IMR-90 (cell line): ENCODE measurements at regions not wholly inside any gene's neighbourhood (a gene's known extent, or its start where the extent isn't known, plus 50 kb on each side); places are given as distances from the start of the nearest gene placed in this dataset.

ENCODE experiments used
- ATAC-seq: fragments of 200-7000 bp; cut with Tn5 transposase; 2 replicates; pipeline ENCODE4 v1.9.1; 2020; ENCODE audit warnings: low read depth, mild to moderate bottlenecking, moderate library complexity
- BruUV-seq: library from RNA; stranded (reverse); fragments of 400-500 nt; replicated peaks from 2 replicates; lab custom pipeline; 2021; lab: Mats Ljungman, UMichigan
- CTCF ChIA-PET: fragments of 300-600 bp; formaldehyde crosslinking; extraction: SDS; loops from one replicate; lab custom pipeline; 2021; ENCODE audit warnings: antibody characterized with exemption; lab: Yijun Ruan, JAX
- POLR2A ChIA-PET: fragments of 300-600 bp; sonication (Branson Sonifier 250); formaldehyde crosslinking; loops from one replicate; lab custom pipeline; 2022; ENCODE audit warnings: antibody characterized with exemption; ENCODE audit not compliant: unreplicated experiment; lab: Charles Lee
- DNase-seq: peaks from one replicate; pipeline ENCODE4 v3.0.0; 2013
- H2AFZ ChIP-seq: replicated peaks from 2 replicates; pipeline ENCODE3; 2013; ENCODE audit warnings: low read length, mild to moderate bottlenecking; ENCODE audit not compliant: poor library complexity
- H2AK5ac ChIP-seq: 2 replicates; pipeline ENCODE4 v1.6.1; 2013; ENCODE audit warnings: low read depth, low read length, inconsistent platforms
- H2AK9ac ChIP-seq: replicated peaks from 2 replicates; pipeline ENCODE3; 2013; ENCODE audit warnings: mild to moderate bottlenecking, low read depth, low read length, moderate library complexity; ENCODE audit not compliant: poor library complexity
- H2BK120ac ChIP-seq: 2 replicates; pipeline ENCODE4 v1.6.1; 2013; ENCODE audit warnings: low read depth, low read length, inconsistent platforms
- H2BK15ac ChIP-seq: 3 replicates; pipeline ENCODE4 v1.6.1; 2013; ENCODE audit warnings: low read depth, low read length, inconsistent platforms
- H2BK20ac ChIP-seq: 2 replicates; pipeline ENCODE4 v1.6.1; 2013; ENCODE audit warnings: low read depth, mild to moderate bottlenecking, inconsistent platforms, low read length, moderate library complexity
- H2BK5ac ChIP-seq: 2 replicates; pipeline ENCODE4 v1.6.1; 2013; ENCODE audit warnings: mild to moderate bottlenecking, low read depth, low read length, inconsistent platforms; ENCODE audit not compliant: poor library complexity, severe bottlenecking
- H3K14ac ChIP-seq: replicated peaks from 2 replicates; pipeline ENCODE4 v1.6.1; 2013; ENCODE audit warnings: low read depth, low read length, inconsistent platforms
- H3K18ac ChIP-seq: 2 replicates; pipeline ENCODE4 v1.6.1; 2013; ENCODE audit warnings: low read depth, low read length, control low read depth
- H3K23ac ChIP-seq: 2 replicates; pipeline ENCODE4 v1.6.1; 2013; ENCODE audit warnings: low read depth, low read length, inconsistent platforms
- H3K27ac ChIP-seq: 2 replicates; pipeline ENCODE4 v1.5.1; 2013; ENCODE audit warnings: mild to moderate bottlenecking, control low read depth, low read length; ENCODE audit not compliant: insufficient read depth
- H3K27me3 ChIP-seq: 2 replicates; pipeline ENCODE4 v1.6.1; 2013; ENCODE audit warnings: low read length; ENCODE audit not compliant: control insufficient read depth, insufficient read depth
- H3K36me3 ChIP-seq: 2 replicates; pipeline ENCODE4 v1.6.1; 2013; ENCODE audit warnings: low read length, mixed read lengths; ENCODE audit not compliant: control insufficient read depth, insufficient read depth
- H3K4ac ChIP-seq: 2 replicates; pipeline ENCODE4 v1.6.1; 2013; ENCODE audit warnings: low read depth, low read length, inconsistent platforms
- H3K4me1 ChIP-seq: 2 replicates; pipeline ENCODE4 v1.6.1; 2013; ENCODE audit warnings: low read length, mixed read lengths; ENCODE audit not compliant: control insufficient read depth, insufficient read depth
- H3K4me2 ChIP-seq: 2 replicates; pipeline ENCODE4 v1.6.1; 2013; ENCODE audit warnings: low read depth, mild to moderate bottlenecking, control low read depth, low read length, moderate library complexity
- H3K4me3 ChIP-seq: 2 replicates; pipeline ENCODE4 v1.5.1; 2013; ENCODE audit warnings: low read depth, mild to moderate bottlenecking, control low read depth, low read length, moderate library complexity; ENCODE audit not compliant: insufficient read depth
- H3K56ac ChIP-seq: 2 replicates; pipeline ENCODE4 v1.6.1; 2013; ENCODE audit warnings: low read length, inconsistent platforms; ENCODE audit not compliant: insufficient read depth; ENCODE audit errors: extremely low read depth
- H3K79me1 ChIP-seq, 2 experiments: 2 replicates each; pipeline ENCODE4 v1.6.1; 2013; ENCODE audit warnings: low read length in 2 of 2, inconsistent platforms in 1 of 2, low read depth in 1 of 2
- H3K9ac ChIP-seq: 2 replicates; pipeline ENCODE4 v1.6.1; 2013; ENCODE audit warnings: low read depth, low read length, control low read depth
- H3K9me1 ChIP-seq: 2 replicates; pipeline ENCODE4 v1.6.1; 2013; ENCODE audit warnings: low read length, inconsistent platforms; ENCODE audit not compliant: insufficient read depth
- H3K9me3 ChIP-seq: 2 replicates; pipeline ENCODE4 v1.6.1; 2013; ENCODE audit warnings: low read length; ENCODE audit not compliant: control insufficient read depth, insufficient read depth
- H4K20me1 ChIP-seq: 2 replicates; pipeline ENCODE4 v1.6.1; 2013; ENCODE audit warnings: low read length, inconsistent platforms; ENCODE audit not compliant: insufficient read depth
- H4K5ac ChIP-seq: 2 replicates; pipeline ENCODE4 v1.6.1; 2013; ENCODE audit warnings: mild to moderate bottlenecking, low read depth, low read length, control low read depth
- H4K8ac ChIP-seq, 2 experiments: 2 replicates each; pipeline ENCODE4 v1.6.1; 2013; ENCODE audit warnings: low read depth in 2 of 2, low read length in 2 of 2, control low read depth in 1 of 2, inconsistent platforms in 1 of 2
- H4K91ac ChIP-seq: 2 replicates; pipeline ENCODE4 v1.6.1; 2013; ENCODE audit warnings: low read depth, low read length, inconsistent platforms; ENCODE audit not compliant: insufficient read depth
- BHLHE40 ChIP-seq: fragments of 150-350 bp; IDR thresholded peaks from 2 replicates; pipeline ENCODE4 v1.6.1; 2016; ENCODE audit warnings: mild to moderate bottlenecking, low read depth, low read length
- CEBPB ChIP-seq: IDR thresholded peaks from 2 replicates; pipeline ENCODE4 v1.6.1; 2012; ENCODE audit warnings: low read depth, low read length, improper control_type of control experiment
- CHD1 ChIP-seq: IDR thresholded peaks from 2 replicates; pipeline ENCODE4 v1.6.1; 2012; ENCODE audit warnings: low read depth, low read length, improper control_type of control experiment
- ELK1 ChIP-seq: fragments of 150-350 bp; IDR thresholded peaks from 2 replicates; pipeline ENCODE4 v1.6.1; 2016; ENCODE audit warnings: low read depth, mild to moderate bottlenecking, low read length, moderate library complexity, borderline replicate concordance
- FOS ChIP-seq: fragments of 150-350 bp; IDR thresholded peaks from 2 replicates; pipeline ENCODE4 v1.6.1; 2016; ENCODE audit warnings: low read depth, low read length
- MAFK ChIP-seq: IDR thresholded peaks from 2 replicates; pipeline ENCODE4 v1.6.1; 2012; ENCODE audit warnings: low read depth, low read length, improper control_type of control experiment
- MAZ ChIP-seq: IDR thresholded peaks from 2 replicates; pipeline ENCODE4 v1.6.1; 2012; ENCODE audit warnings: low read depth, mild to moderate bottlenecking, low read length, improper control_type of control experiment, moderate library complexity, borderline replicate concordance
- MXI1 ChIP-seq: IDR thresholded peaks from 2 replicates; pipeline ENCODE4 v1.6.1; 2012; ENCODE audit warnings: low read depth, mild to moderate bottlenecking, low read length, moderate library complexity, borderline replicate concordance
- NFE2L2 ChIP-seq: fragments of 150-350 bp; IDR thresholded peaks from 2 replicates; pipeline ENCODE4 v1.6.1; 2016; ENCODE audit warnings: low read depth, mild to moderate bottlenecking, low read length
- RAD21 ChIP-seq: IDR thresholded peaks from 2 replicates; pipeline ENCODE4 v1.6.1; 2012; ENCODE audit warnings: low read length, improper control_type of control experiment
- RCOR1 ChIP-seq: IDR thresholded peaks from 2 replicates; pipeline ENCODE4 v1.6.1; 2012; ENCODE audit warnings: mild to moderate bottlenecking, low read length, improper control_type of control experiment; ENCODE audit not compliant: insufficient replicate concordance
- RFX5 ChIP-seq: IDR thresholded peaks from 2 replicates; pipeline ENCODE4 v1.8.0; 2012; ENCODE audit warnings: low read depth, mild to moderate bottlenecking, low read length, moderate library complexity
- WGBS, 2 experiments: methylation state at CpG; one replicate each; pipeline versions ENCODE4 v1.1.5 to v1.1.7; 2013; ENCODE audit warnings: missing lambda C conversion rate in 2 of 2; ENCODE audit not compliant: insufficient read length in 1 of 2; ENCODE audit errors: extremely low coverage in 2 of 2; 5-methylcytosine and 5-hydroxymethylcytosine counted together
- dilution Hi-C: fragments of 300-500 bp; cut with HindIII; formaldehyde crosslinking; loops from one replicate; pipeline ENCODE4 v1.14.3; 2018; ENCODE audit warnings: low sequenced_read_pairs; ENCODE audit not compliant: unreplicated experiment
- in situ Hi-C: fragments of 300-500 bp; cut with MboI; formaldehyde crosslinking; loops from 3 replicates; pipeline ENCODE4 v1.14.3; 2019; ENCODE audit warnings: low sequenced_read_pairs, inconsistent platforms, mixed read lengths
- intact Hi-C: fragments of 100-400 bp; cut with micrococcal nuclease; formaldehyde crosslinking; loops from 2 replicates; pipeline ENCODE4 v1.10.0; 2022
- TF ChIP-seq, protein P1 (sequence below): fragments of 150-350 bp; IDR thresholded peaks from 2 replicates; pipeline ENCODE4 v1.6.1; 2017; ENCODE audit warnings: mild to moderate bottlenecking, antibody characterized with exemption, low read length, low read depth

- Histone ChIP-seq H4K5ac (no peak overlapping the region), H3K27me3 (no peaks in the 10 kb centered on the region), H4K8ac (no peak overlapping the region), H2AK5ac (no peak overlapping the region), H3K4me2 (no peak overlapping the region), H2AK9ac (no peak overlapping the region), H3K14ac (no peak overlapping the region), H2BK15ac (no peak overlapping the region), H2BK5ac (no peak overlapping the region), H4K20me1 (no peaks in the 10 kb centered on the region), H3K9ac (no peak overlapping the region), H3K36me3 (no peaks in the 10 kb centered on the region), H3K9me3 (no peaks in the 10 kb centered on the region), H3K18ac (no peak overlapping the region), H3K79me1 (no peaks in the 10 kb centered on the region), H3K4me1 (no peaks in the 10 kb centered on the region), H4K91ac (no peak overlapping the region), H2AFZ (no peak overlapping the region), H2BK120ac (no peak overlapping the region), H2BK20ac (no peak overlapping the region), H3K23ac (no peak overlapping the region), H3K56ac (no peak overlapping the region), H3K9me1 (no peaks in the 10 kb centered on the region), H3K4me3 (no peak overlapping the region), H3K4ac (no peak overlapping the region), H3K27ac (no peak overlapping the region)
- dilution Hi-C loops (no loop called here), intact Hi-C loops (no loop called here), in situ Hi-C loops (no loop called here)
- DNase-seq (no peak), ATAC-seq (no peak)
- TF ChIP-seq FOS (no peak), ELK1 (no peak), MAZ (no peak), CEBPB (no peak), RFX5 (no peak), MAFK (no peak), NFE2L2 (no peak), CHD1 (no peak), BHLHE40 (no peak), RAD21 (no peak), MXI1 (no peak), RCOR1 (no peak)
- TF ChIP-seq, protein P1, sequence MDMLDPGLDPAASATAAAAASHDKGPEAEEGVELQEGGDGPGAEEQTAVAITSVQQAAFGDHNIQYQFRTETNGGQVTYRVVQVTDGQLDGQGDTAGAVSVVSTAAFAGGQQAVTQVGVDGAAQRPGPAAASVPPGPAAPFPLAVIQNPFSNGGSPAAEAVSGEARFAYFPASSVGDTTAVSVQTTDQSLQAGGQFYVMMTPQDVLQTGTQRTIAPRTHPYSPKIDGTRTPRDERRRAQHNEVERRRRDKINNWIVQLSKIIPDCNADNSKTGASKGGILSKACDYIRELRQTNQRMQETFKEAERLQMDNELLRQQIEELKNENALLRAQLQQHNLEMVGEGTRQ, result no peak
- no TSS peak for BruUV-seq
- no CpG with 5 or more reads among the region's 4 CpGs for WGBS, 2 experiments
- ChIA-PET CTCF (no interaction called here), POLR2A (no interaction called here)
Measured at GRCh38 chr2:186033541-186033940, 294.9 kb downstream of the FSIP2 start.
